22Rv1 (cell line): ENCODE measurements at regions not wholly inside any gene's neighbourhood (a gene's known extent, or its start where the extent isn't known, plus 50 kb on each side); places are given as distances from the start of the nearest gene placed in this dataset.

Experiments
- H3K27ac ChIP-seq: fragments of 450-650 bp; 2 replicates; pipeline ENCODE4 v1.5.1; 2017
- CTCF ChIP-seq: fragments of 450-650 bp; IDR thresholded peaks from 2 replicates; pipeline ENCODE4 v1.5.1; 2017; ENCODE audit warnings: mild to moderate bottlenecking
- ZFX ChIP-seq: fragments of 450-650 bp; IDR thresholded peaks from 2 replicates; pipeline ENCODE4 v1.6.1; 2017; ENCODE audit warnings: antibody characterized with exemption, borderline replicate concordance

GRCh38 chr9:27672718-27673117 is 99.4 kb upstream of the C9orf72 start:
- TF ChIP-seq ZFX (no peak), CTCF (no peak)
- no peak overlapping the region for H3K27ac ChIP-seq

GRCh38 chr9:27673641-27674040 is 100.4 kb upstream of the C9orf72 start:
- no peak for TF ChIP-seq ZFX
- TF ChIP-seq CTCF = no peak
- H3K27ac ChIP-seq = no peak overlapping the region

GRCh38 chr9:27675354-27675753 is 102.1 kb upstream of the C9orf72 start:
- no peak overlapping the region for H3K27ac ChIP-seq
- TF ChIP-seq ZFX (no peak), CTCF (no peak)

- H3K27ac ChIP-seq = no peak overlapping the region
- no peak for TF ChIP-seq CTCF
- TF ChIP-seq ZFX = no peak
Observed at GRCh38 chr9:27676827-27677226, 103.5 kb upstream of the C9orf72 start.

GRCh38 chr9:27679338-27679737 is 106.1 kb upstream of the C9orf72 start:
- TF ChIP-seq ZFX (no peak), CTCF (no peak)
- no peak overlapping the region for H3K27ac ChIP-seq

- no peak overlapping the region for H3K27ac ChIP-seq
- TF ChIP-seq ZFX (no peak), CTCF (no peak)
Observed at GRCh38 chr9:27683181-27683580, 109.9 kb upstream of the C9orf72 start.

GRCh38 chr9:27688954-27689353 is 115.7 kb upstream of the C9orf72 start:
- no peak overlapping the region for H3K27ac ChIP-seq
- TF ChIP-seq ZFX = no peak
- TF ChIP-seq CTCF = no peak

- H3K27ac ChIP-seq = peak overlapping the region; percentile 46
Observed at GRCh38 chr9:27690816-27691215, 117.5 kb upstream of the C9orf72 start.
